ENCODE measurements at regions not wholly inside any gene's neighbourhood (a gene's known extent, or its start where the extent isn't known, plus 50 kb on each side); places are given as distances from the start of the nearest gene placed in this dataset.

- H3K9ac ChIP-seq, result no peak overlapping the region
- no peak overlapping the region for H3K4me2 ChIP-seq (ENCODE audit: unreplicated experiment)
- no peaks in the 10 kb centered on the region for H3K9me3 ChIP-seq (ENCODE audit: low read depth)
- TF ChIP-seq EZH2phosphoT487 (IDR thresholded peaks at IDR 0.05; ENCODE audit: insufficient read depth, low read depth) (no peak), EZH2 (IDR thresholded peaks at IDR 0.05; ENCODE audit: insufficient read depth, poor library complexity, severe bottlenecking) (no peak)
- 25 to 29% methylated on average over 5 of the region's 5 CpGs for WGBS, 2 experiments (ENCODE audit: low coverage in 1 of 2, low lambda C conversion rate in 2 of 2, missing lambda C conversion rate in 2 of 2)
- in situ Hi-C loops (cut with MboI), result no loop called here
- H4K20me1 ChIP-seq (ENCODE audit: insufficient read depth), result no peaks in the 10 kb centered on the region
- H3K9me2 ChIP-seq (ENCODE audit: insufficient read depth), result no peaks in the 10 kb centered on the region
- no peak overlapping the region for H2AFZ ChIP-seq
- no peak overlapping the region for H3K4me3 ChIP-seq
- H3K36me3 ChIP-seq (ENCODE audit: low read depth), result no peaks in the 10 kb centered on the region
- H3K27me3 ChIP-seq (replicated peaks; ENCODE audit: insufficient read depth), result no peaks in the 10 kb centered on the region
- H3K27ac ChIP-seq, result no peak overlapping the region
- no peaks in the 10 kb centered on the region for H3K79me2 ChIP-seq (ENCODE audit: insufficient read depth)
- no peaks in the 10 kb centered on the region for H3F3A ChIP-seq (ENCODE audit: insufficient read depth)
- no peak for DNase-seq
- H3K4me1 ChIP-seq (ENCODE audit: insufficient read depth), result no peaks in the 10 kb centered on the region
These were observed 305.0 kb upstream of the MON1B start for GRCh38 chr16:76885776-76886537.

GRCh38 chr16:76897816-76898215 lies 293.2 kb upstream of the MON1B start:
- Histone ChIP-seq H3K4me2 (ENCODE audit: unreplicated experiment) (no peak overlapping the region), H3K79me2 (ENCODE audit: insufficient read depth) (no peaks in the 10 kb centered on the region), H2AFZ (no peak overlapping the region), H3K9me2 (ENCODE audit: insufficient read depth) (no peaks in the 10 kb centered on the region), H3K4me3 (no peak overlapping the region), H3F3A (ENCODE audit: insufficient read depth) (no peaks in the 10 kb centered on the region), H3K9me3 (ENCODE audit: low read depth) (no peaks in the 10 kb centered on the region), H3K36me3 (ENCODE audit: low read depth) (no peaks in the 10 kb centered on the region), H3K27ac (no peak overlapping the region), H4K20me1 (ENCODE audit: insufficient read depth) (no peaks in the 10 kb centered on the region), H3K27me3 (replicated peaks; ENCODE audit: insufficient read depth) (no peaks in the 10 kb centered on the region), H3K9ac (no peak overlapping the region), H3K4me1 (ENCODE audit: insufficient read depth) (no peaks in the 10 kb centered on the region)
- 15 to 38% methylated on average over 1 of the region's 1 CpG for WGBS, 2 experiments (ENCODE audit: low coverage in 1 of 2, low lambda C conversion rate in 2 of 2, missing lambda C conversion rate in 2 of 2)
- TF ChIP-seq EZH2 (IDR thresholded peaks at IDR 0.05; ENCODE audit: insufficient read depth, poor library complexity, severe bottlenecking) (no peak), EZH2phosphoT487 (IDR thresholded peaks at IDR 0.05; ENCODE audit: insufficient read depth, low read depth) (no peak)
- in situ Hi-C loops (cut with MboI), result no loop called here
- no peak for DNase-seq

GRCh38 chr16:76899767-76900166 lies 291.2 kb upstream of the MON1B start:
- Histone ChIP-seq H3K4me2 (ENCODE audit: unreplicated experiment) (no peak overlapping the region), H3K4me1 (ENCODE audit: insufficient read depth) (no peaks in the 10 kb centered on the region), H3K27me3 (replicated peaks; ENCODE audit: insufficient read depth) (no peaks in the 10 kb centered on the region), H3K79me2 (ENCODE audit: insufficient read depth) (no peaks in the 10 kb centered on the region), H2AFZ (no peak overlapping the region), H3K9ac (no peak overlapping the region), H3K9me3 (ENCODE audit: low read depth) (no peaks in the 10 kb centered on the region), H4K20me1 (ENCODE audit: insufficient read depth) (no peaks in the 10 kb centered on the region), H3K9me2 (ENCODE audit: insufficient read depth) (no peaks in the 10 kb centered on the region), H3K4me3 (no peak overlapping the region), H3F3A (ENCODE audit: insufficient read depth) (no peaks in the 10 kb centered on the region), H3K36me3 (ENCODE audit: low read depth) (no peaks in the 10 kb centered on the region), H3K27ac (no peak overlapping the region)
- no peak for DNase-seq
- in situ Hi-C loops (cut with MboI), result no loop called here
- no peak for TF ChIP-seq EZH2phosphoT487 (IDR thresholded peaks at IDR 0.05; ENCODE audit: insufficient read depth, low read depth)
- no peak for TF ChIP-seq EZH2 (IDR thresholded peaks at IDR 0.05; ENCODE audit: insufficient read depth, poor library complexity, severe bottlenecking)

GRCh38 chr16:76900285-76901263 lies 290.4 kb upstream of the MON1B start:
- no peak overlapping the region for H2AFZ ChIP-seq
- H3K4me1 ChIP-seq (ENCODE audit: insufficient read depth), result no peaks in the 10 kb centered on the region
- no peak overlapping the region for H3K4me2 ChIP-seq (ENCODE audit: unreplicated experiment)
- H3K27me3 ChIP-seq (replicated peaks; ENCODE audit: insufficient read depth), result no peaks in the 10 kb centered on the region
- H3K79me2 ChIP-seq (ENCODE audit: insufficient read depth), result no peaks in the 10 kb centered on the region
- no peak overlapping the region for H3K4me3 ChIP-seq
- H3K9me3 ChIP-seq (ENCODE audit: low read depth), result no peaks in the 10 kb centered on the region
- no peaks in the 10 kb centered on the region for H3K36me3 ChIP-seq (ENCODE audit: low read depth)
- in situ Hi-C loops (cut with MboI), result no loop called here
- TF ChIP-seq EZH2 (IDR thresholded peaks at IDR 0.05; ENCODE audit: insufficient read depth, poor library complexity, severe bottlenecking), result no peak
- TF ChIP-seq EZH2phosphoT487 (IDR thresholded peaks at IDR 0.05; ENCODE audit: insufficient read depth, low read depth), result no peak
- H3K9me2 ChIP-seq (ENCODE audit: insufficient read depth), result no peaks in the 10 kb centered on the region
- H3K9ac ChIP-seq, result no peak overlapping the region
- H3K27ac ChIP-seq, result no peak overlapping the region
- 18 to 19% methylated on average over 6 of the region's 6 CpGs for WGBS, 2 experiments (ENCODE audit: low coverage in 1 of 2, low lambda C conversion rate in 2 of 2, missing lambda C conversion rate in 2 of 2)
- no peaks in the 10 kb centered on the region for H3F3A ChIP-seq (ENCODE audit: insufficient read depth)
- no peak for DNase-seq
- H4K20me1 ChIP-seq (ENCODE audit: insufficient read depth), result no peaks in the 10 kb centered on the region
